ENCODE measurements at regions not wholly inside any gene's neighbourhood (a gene's known extent, or its start where the extent isn't known, plus 50 kb on each side); places are given as distances from the start of the nearest gene placed in this dataset.
A peak's percentile ranks its signal among the peaks of the same experiment; 100 is the strongest.

DNA sequence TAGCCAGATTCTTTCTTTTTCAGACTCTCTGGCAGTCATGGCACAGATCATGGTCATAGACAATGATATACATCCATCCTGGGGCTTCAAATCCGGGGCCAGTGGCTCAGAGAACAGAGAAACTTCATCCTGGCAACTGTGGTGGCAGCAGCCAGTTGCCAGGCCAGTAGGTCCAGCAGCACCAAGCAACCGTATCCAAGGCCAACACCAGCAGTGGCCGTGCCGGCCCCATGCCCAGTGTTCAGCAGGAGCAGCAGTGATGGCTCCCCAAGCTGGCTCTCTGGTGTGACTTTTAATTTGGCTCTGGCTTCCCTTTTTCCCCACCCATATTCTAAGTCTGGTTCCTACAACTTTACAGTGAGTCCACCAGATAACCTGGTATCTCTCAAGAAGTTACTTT is 300.5 kb downstream of the DEPDC1B start:
- no peak for TF ChIP-seq ZFX (IDR thresholded peaks at IDR 0.05; ENCODE audit: borderline replicate concordance)
- TF ChIP-seq, protein P1, sequence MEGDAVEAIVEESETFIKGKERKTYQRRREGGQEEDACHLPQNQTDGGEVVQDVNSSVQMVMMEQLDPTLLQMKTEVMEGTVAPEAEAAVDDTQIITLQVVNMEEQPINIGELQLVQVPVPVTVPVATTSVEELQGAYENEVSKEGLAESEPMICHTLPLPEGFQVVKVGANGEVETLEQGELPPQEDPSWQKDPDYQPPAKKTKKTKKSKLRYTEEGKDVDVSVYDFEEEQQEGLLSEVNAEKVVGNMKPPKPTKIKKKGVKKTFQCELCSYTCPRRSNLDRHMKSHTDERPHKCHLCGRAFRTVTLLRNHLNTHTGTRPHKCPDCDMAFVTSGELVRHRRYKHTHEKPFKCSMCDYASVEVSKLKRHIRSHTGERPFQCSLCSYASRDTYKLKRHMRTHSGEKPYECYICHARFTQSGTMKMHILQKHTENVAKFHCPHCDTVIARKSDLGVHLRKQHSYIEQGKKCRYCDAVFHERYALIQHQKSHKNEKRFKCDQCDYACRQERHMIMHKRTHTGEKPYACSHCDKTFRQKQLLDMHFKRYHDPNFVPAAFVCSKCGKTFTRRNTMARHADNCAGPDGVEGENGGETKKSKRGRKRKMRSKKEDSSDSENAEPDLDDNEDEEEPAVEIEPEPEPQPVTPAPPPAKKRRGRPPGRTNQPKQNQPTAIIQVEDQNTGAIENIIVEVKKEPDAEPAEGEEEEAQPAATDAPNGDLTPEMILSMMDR (IDR thresholded peaks at IDR 0.05), result no peak
- no peak overlapping the region for H3K27ac ChIP-seq

DNA sequence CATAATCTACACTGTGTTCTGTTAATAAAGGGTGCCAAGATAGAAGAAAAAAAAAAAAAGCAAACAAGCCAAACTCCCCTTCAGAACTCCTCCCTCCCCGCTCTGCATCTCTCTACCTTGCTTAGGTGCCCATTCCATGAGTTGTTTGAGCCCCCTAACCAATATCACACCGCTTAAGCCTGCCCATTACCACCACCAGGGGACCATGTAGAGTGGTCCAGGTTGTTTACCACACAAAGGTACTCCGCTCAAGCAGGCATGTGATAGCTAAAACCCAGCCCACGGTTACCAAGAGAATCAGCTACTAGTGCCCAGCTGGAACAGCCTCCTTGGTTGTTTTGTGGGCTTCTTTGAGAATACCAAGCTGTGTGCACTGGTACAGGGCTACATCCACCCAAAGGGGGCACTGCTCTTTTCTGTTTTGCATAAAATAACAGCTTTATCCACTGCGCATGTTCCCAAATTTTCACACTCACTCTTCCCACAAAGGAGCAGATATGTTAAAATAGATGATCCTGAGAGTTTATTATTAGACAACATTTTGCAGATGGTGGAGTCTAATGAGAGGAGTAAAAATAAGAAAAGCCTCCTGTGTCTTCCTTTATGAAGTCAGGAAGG is 304.1 kb downstream of the DEPDC1B start:
- TF ChIP-seq ZFX (IDR thresholded peaks at IDR 0.05; ENCODE audit: borderline replicate concordance), result no peak
- TF ChIP-seq, protein P1 (IDR thresholded peaks at IDR 0.05), result no peak

DNA sequence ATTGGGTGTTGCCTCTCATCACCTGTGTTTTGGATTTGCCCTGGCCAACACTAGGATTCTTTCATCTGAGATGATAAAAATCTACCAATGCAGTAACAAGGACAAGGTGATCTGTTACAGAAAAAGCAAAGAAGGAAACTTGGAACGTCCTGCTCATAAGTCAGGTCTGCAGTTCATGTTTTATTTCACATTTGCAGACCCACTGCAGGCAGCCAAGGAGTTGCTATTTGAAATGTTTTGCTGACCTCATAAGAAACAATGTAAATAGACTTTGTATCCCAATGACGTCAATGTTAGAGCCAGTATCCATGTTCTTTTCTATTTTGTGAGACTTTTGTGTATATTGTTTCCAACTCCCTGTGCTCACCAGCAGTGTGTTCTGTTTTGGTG is 312.9 kb downstream of the DEPDC1B start:
- peak overlapping the region; percentile 73 for H3K27ac ChIP-seq
- TF ChIP-seq ZFX (IDR thresholded peaks at IDR 0.05; ENCODE audit: borderline replicate concordance), result no peak
- TF ChIP-seq, protein P1 (IDR thresholded peaks at IDR 0.05), result no peak

More for the DNA sequence above, 304.1 kb downstream of the DEPDC1B start:
- H3K27ac ChIP-seq, result no peak overlapping the region

DNA sequence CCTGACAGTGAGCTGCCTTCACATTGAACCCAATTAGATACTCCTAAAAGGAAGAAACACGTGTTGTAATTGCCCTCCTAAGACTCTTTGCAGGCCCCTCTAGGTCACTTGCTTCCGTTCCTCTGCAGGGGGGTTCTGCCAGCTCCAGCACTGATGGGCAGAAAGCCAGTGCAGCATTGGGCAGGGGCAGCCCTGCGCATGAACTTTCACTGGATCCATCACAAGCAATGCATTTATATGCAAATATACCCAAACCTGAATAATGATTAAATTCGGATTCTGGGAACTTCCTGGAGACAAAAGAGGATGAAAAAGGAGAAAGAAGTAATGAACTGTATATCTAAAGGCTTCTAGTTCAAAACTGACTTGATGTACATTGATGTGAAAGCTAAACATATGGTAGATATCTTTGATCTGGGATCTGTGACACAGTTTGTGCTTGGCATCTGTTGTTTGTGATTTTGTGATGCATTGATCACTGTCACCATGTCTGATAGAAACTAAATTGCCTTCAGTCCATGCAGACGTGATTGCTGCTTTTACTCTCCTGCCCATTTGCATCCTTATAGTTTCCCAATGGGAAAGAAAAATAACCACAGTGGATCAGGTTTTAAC is 313.4 kb downstream of the DEPDC1B start:
- peak overlapping the region; percentile 73 for H3K27ac ChIP-seq
- TF ChIP-seq, protein P1 (IDR thresholded peaks at IDR 0.05), result no peak
- TF ChIP-seq ZFX (IDR thresholded peaks at IDR 0.05; ENCODE audit: borderline replicate concordance), result no peak

DNA sequence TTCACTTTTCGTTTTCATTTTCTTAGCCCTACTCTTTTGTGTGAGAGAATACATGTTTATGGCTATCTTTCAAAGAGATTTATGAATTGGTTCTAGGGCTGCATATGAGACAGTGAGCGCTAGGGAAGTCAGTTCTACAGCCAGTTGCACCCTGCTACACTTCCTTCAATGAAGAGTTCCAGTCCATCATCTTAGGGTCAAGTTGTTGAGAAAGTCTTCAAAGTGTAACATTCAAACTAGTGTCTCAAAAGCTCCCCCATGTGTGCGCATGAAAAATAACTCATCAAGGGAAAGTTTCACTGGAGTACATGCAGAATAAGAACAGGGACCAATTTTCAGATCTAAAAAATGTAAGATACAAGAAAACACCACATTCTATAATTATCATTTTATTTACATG is 317.2 kb downstream of the DEPDC1B start:
- H3K27ac ChIP-seq, result peak overlapping the region; percentile 73
- no peak for TF ChIP-seq ZFX (IDR thresholded peaks at IDR 0.05; ENCODE audit: borderline replicate concordance)
- TF ChIP-seq, protein P1 (IDR thresholded peaks at IDR 0.05), result peak; percentile 79

DNA sequence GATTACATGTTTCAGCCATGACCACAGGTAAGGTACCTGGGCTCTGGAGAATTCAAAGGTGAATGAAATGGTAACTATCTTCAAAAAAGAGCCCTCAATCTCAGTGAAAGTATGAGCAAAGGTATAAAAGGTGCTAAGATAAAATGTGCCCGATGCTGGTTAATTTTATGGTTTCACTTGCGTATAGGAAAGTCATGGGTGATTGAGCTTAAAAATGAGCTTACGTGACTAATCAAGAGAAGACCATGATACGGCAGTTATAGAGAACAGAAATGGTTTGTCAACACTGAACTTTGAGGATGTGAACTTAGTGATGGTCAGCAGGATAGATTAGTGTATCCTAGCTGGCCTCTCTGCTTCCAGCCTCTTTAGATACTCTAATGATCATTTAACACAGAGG is 320.1 kb downstream of the DEPDC1B start:
- H3K27ac ChIP-seq, result peak overlapping the region; percentile 95; the same call in 1 of the 2 replicates
- TF ChIP-seq, protein P1 (IDR thresholded peaks at IDR 0.05), result no peak
- no peak for TF ChIP-seq ZFX (IDR thresholded peaks at IDR 0.05; ENCODE audit: borderline replicate concordance)

DNA sequence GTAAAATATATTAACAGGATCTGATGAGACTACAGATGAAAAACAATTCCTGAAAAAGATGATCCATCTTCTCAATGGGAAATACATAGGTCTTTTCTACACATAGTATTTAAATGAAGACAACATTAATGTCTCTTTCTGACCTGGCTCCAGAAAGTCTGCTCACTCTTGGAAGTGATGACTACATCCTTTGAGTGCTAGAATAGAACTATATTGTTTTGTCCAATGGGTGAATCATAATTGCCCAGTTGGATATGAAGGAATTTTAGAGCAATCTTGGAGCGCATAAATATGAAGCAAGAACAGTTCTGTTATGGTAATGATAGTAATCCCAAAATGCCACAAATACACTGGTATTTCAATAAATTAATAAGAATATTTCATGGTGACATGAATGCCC is 322.1 kb downstream of the DEPDC1B start:
- TF ChIP-seq, protein P1 (IDR thresholded peaks at IDR 0.05), result no peak
- no peak for TF ChIP-seq ZFX (IDR thresholded peaks at IDR 0.05; ENCODE audit: borderline replicate concordance)

More for the DNA sequence above, 322.1 kb downstream of the DEPDC1B start:
- peak overlapping the region; percentile 95 for H3K27ac ChIP-seq
